GM21381 (cell line): ENCODE measurements at regions not wholly inside any gene's neighbourhood (a gene's known extent, or its start where the extent isn't known, plus 50 kb on each side); places are given as distances from the start of the nearest gene placed in this dataset.
"Not testable (repeated sequence)": the region's sequence is repeated elsewhere in the genome, so short reads cannot be mapped to it uniquely, and the experiment has no call there.

Source experiments
- ATAC-seq: cut with Tn5 transposase; IDR thresholded peaks from one replicate; pipeline ENCODE4 v1.9.1; 2021; ENCODE audit warnings: mild to moderate bottlenecking, moderate library complexity; ENCODE audit not compliant: unreplicated experiment

DNA sequence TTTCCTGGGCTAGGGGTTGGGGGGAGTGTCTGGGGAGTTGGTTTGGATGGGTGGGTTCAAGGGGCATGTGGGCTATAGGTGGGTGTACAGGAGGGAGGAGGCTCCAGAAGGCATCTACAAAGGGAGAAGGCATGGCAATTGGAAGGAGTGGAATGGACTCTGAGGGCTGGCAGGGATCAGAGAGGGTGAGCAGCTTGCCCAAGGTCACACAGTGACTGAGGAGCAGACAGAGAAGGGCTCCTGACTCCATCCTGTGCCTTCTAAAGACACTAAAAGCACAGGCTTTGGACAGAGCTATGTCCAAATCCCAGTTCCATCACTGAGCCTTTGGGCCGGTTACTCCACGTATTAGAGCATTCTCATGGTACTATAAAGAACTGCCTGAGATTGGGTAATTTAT is 151.8 kb downstream of the PTPRU start:
- ATAC-seq, result no peak

DNA sequence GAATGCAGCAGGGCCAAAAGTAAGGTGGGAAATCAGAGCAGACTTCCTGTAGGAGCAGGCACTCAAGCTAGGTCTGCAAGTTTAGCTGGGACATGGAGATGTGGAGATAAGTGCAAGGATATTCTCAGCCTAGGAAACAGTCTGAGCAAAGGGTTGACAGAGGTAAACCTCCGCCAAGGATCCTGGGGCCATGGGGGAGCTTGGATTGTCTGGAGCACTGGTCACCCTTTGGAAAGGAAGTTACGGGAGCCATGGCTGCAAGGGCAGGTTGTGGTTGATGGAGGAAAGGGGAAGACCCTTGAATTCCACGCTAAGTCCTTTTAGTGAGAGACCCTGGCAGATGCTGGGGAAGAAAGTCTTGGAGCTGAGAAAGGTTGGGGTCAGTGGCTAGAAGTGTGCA is 150.9 kb downstream of the PTPRU start:
- no peak for ATAC-seq

- ATAC-seq, result not testable (repeated sequence)
Measured at GRCh38 chr1:29386453-29386852, 150.1 kb downstream of the PTPRU start.

GRCh38 chr1:29385966-29386365 is 149.6 kb downstream of the PTPRU start:
- ATAC-seq, result no peak

GRCh38 chr1:29384496-29385015 is 148.2 kb downstream of the PTPRU start:
- ATAC-seq, result no peak

DNA sequence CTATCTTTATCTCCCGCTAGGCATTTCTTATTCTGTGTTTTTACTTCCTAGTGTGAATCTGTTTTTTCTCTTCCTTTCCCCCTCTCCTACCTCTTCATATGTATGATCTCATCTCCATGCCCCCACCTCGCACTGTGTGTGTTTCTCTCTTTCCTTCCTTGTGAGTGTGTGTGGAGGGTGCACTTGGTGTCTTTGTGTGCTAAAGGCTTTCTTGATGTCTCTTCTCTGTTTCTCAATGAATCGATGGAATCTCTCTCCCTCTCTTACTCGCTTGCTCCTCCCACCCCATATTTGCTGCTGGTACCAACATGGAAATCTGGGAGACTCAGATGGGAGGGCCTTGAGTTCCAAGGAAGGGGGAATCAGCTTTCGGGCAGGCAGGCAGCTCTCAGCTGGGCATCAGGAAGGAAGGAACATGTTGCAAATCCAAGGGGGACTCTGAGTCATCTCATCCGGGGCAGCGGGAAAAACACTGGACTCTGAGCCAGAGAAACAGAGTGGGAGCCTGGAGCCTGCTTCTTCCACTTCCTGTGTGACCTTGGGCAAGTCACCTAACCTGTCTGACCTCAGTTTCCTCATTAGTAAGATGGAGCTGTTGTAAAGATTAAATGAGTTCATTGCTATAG is 147.5 kb downstream of the PTPRU start:
- ATAC-seq, result no peak

DNA sequence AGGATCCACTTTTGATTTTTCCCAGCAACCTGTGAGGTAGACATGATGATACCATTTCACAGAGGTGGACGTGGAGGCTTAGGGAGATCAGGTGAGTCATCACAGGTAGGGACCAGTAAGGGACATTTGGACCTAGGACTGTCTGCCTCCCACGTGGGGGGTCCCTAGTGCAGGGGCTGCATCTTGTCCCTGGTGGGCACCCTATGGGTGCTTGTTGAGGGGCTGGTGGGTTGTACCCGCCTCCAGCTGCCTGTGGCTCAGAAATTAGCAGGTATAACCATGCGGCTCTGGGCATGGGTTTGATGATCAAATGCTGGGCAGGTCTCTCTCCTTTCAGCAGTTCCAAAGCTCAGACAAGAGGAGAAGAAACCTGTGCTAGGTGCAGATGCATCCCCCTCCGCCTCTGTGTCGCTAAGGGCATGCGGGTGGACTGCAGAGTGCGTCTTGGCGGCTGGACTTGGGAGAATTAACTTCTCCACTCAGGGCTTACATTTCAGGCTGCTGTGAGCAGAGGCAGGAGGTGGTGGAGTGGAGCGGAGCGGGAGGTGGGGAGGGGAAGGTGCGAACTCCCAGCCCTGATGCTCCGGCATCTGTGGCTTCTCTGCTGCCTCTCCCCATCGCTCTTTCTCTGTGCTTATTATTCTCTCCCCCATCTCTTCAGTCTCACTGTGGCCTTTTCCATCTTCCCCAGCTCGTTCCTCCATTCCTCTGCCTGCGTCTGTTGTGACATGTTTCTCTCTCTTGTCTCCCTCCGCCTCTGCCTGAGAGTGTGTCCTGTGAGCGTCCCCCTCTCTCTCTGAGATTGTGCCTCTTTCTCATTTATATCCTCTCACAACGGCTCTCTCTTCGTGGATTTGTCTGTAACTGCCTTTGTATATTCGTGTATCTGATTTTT is 146.8 kb downstream of the PTPRU start:
- no peak for ATAC-seq

- ATAC-seq, result no peak
Measured at GRCh38 chr1:29381426-29381825, 145.1 kb downstream of the PTPRU start.

DNA sequence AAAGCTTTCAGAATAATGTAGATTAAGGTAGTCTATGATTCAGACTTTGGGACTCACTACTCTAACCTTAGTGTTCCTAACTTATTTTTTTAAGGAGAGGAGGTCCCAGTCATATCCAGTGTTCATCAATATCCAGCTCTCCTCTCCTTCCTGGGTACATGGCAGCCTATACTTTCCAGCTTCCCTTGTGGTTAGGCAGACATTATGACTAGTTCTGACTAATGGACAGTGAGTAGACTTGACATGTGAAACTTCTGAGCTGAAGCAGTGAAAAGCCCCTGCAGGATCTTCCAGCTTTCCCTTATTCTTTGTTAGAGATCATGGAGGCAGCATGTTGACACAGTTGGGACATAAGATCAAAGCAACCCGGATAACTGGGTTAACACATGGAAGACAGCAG is 144.2 kb downstream of the PTPRU start:
- no peak for ATAC-seq

DNA sequence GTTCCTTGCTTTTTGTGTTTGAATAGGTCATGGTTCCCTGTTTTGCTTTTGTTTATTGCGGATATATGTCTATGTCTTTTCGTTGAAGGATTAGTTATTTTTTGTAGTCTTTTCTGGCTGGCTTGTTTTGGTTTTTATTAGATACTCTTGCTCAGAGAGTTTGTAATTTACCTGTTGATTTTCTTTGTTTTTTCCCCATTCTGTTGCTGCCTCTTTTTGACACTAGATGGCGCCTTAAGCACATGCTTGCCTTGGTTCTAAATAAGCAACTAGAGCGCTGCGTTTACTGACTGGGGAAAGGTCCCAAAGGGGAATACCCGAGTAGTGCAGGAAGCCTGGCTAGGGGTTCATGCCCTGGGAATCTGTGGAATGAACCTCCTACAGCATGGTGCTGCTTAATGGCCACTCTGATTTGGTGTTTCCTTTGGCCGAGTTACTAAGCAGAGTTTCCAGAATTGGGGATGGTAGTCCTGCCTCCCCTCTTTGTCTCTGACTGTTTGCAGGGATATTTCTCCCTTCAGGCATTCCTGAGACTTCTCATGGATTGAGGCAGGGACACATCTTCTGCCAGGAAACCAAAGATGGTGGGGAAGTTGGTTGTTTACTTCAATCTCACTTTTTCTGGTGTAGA is 143.2 kb downstream of the PTPRU start:
- no peak for ATAC-seq
